GM19035 (cell line): ENCODE measurements at regions not wholly inside any gene's neighbourhood (a gene's known extent, or its start where the extent isn't known, plus 50 kb on each side); places are given as distances from the start of the nearest gene placed in this dataset.

Experiments
- ATAC-seq: cut with Tn5 transposase; IDR thresholded peaks from one replicate; pipeline ENCODE4 v1.9.1; 2021; ENCODE audit not compliant: unreplicated experiment

DNA sequence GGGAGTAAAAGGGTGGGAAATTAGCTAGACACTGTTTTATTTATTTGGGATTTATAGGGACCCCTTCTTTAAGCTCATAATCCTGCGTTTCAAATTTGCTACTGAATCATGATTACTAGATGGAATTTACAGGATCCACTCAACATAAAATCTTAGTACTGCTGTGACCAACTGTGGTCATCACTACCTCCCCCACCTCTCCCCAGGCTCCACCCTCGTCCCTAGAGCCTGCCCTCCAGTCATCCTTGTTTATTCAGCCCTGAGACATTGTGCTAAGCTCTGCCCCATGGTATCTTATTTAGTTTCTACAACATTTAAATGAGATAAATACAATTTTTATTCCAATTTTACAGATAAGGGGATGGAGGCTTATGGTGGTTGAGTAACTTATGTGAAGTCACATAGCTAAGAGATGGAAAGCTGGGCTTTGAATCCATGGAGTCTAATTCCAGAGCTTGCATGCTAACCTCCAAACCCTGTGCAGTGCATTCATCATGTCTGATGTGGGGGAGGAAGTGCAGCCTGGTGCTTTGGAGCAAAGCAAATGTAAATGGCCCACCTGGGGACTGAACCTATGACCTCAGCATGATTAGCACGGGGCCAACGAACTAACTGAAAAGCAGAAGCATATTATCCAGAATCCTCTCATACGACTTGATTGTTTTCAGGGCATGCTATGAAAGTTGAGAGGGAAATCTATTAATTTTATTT, 502.4 kb downstream of the TMEM182 start:
- no peak for ATAC-seq

DNA sequence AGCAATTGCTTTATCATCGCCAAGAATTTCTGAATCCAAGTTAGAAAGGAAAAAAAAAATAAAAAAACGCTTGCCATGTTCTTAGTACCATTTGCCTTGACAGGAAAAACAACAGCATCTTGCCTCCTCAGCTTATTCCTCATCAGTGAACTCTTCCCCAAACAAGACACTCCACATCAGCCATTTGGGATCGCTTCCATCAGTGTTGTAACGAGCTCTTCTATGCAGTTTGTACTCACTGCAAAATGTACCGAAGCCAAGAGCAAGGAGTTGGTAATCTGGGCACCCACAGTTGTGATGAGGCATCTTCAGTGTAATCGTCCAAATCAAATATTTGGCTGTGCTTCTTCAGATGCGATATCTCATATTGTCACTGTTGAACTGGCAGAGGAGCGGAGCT, 503.7 kb downstream of the TMEM182 start:
- ATAC-seq: no peak

DNA sequence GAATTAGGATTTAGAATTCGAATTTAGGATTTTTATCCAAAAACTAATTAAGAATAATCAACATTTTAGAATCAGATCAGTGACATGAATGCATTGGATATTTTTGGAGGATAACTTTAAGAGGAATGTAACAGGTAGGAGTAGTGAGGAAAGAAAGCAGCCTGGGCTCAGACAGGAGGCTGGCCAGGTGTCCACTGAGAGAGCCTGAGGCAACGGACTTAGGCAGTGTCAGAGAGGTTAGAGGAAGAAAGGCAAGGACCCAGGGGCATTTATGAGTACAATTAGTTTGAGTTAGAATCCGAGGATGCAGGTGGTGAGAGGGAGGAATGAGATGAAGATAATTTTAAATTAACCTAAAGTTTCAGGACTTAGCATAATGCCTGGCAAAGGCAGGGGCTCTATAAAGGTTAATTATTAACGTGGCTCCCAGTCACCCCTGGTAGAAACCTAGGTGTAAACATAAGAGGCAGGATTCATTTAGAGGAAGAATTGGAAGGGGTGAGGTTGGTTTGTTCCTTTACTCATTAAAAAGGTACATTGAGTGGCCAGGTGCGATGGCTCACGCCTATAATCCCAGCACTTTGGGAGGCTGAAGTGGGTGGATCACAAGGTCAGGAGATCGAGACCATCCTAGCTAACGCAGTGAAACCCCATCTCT, 507.1 kb downstream of the TMEM182 start:
- ATAC-seq: no peak

DNA sequence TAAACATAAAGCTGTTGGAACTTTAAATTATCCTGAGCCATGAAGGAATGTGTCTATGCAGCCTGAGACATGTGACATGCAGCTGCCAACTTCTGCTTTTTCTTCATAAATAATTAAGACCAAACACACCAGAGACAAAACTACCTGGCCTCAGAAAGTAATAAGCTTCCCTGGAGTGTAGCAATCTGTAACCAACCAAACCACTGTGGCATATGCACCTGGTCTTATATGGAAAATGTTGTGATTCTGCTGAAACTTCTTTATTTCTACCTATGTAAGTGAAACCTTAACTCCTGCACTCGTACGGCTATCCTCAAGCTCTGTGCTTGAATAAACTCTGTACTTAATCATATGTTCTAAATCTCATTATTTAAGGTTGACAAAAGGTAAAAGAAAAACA, 515.0 kb downstream of the TMEM182 start:
- ATAC-seq: no peak

DNA sequence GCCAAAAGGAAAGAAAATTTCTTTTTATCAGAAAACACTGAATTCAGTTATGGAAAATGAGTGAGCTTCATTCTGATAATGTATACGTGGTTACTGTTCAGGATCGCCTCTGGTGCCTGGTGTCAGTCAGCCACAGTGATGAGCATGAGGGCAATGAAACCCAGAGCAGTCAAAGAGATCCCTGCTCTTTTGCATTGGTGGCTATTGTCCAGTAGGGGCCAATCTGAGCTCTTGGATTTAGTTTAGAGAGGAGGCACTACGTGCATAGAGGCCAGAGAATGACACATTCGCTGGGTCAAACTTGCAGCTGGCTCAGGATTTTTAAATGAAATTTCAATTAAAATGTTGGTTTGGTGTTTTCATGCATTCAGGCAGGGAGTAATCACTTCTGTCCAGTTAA, 522.9 kb downstream of the TMEM182 start:
- ATAC-seq: no peak

DNA sequence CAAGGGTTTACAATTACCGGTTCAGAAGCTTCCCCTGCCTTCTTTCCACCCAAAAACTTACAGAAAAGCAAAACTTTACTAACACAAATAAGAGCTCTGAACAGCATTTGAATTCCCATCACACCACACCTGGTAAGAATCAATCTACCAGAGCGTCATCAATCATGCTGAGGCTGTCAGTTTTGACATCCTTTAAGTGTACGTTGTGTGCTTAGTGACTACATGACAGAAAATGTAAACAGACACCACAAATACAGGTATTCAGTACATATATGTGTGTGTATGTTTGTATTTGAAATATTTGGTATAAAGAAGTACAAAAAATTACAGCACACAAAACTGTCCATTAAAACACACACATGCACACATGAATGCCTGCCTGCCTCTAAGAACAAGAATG, 523.5 kb downstream of the TMEM182 start:
- ATAC-seq: no peak

DNA sequence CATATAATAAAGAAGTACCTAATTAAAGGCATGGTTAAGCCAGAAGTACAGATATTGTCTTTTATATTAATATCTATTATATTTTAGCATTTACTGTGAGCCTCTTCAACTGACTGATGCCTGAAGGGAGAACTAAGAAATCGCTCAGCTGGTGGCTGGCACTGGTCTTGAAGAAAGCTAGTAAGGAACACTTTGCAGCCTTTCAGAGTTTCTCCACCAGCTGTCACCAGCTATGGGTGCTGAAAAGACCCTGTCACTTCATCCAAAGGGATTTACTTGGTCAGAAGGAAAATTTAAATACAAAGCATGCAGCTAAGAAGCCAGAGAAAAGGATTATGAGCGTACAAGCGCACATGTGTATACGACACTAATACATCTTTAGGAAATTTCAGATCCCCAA, 525.9 kb downstream of the TMEM182 start:
- ATAC-seq: no peak

DNA sequence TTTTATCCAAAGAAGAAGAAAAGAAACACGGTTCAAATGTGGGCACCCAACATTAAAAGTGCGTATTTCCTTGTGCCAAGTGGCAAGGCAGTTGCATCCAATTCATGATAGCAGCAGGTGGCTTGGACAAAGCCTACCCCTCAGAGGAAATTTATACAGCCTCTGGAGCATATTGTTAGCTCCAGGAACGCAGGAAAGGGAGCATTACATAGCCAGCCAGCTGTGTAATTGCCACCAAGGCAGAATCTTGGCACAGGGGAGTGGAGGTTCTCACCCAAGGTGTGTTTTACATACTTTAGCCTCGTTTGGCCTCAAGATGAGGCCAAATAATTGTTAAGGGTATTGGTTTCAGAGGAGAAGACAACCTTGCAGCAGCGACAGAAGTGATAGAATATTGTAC, 526.9 kb downstream of the TMEM182 start:
- ATAC-seq: no peak

DNA sequence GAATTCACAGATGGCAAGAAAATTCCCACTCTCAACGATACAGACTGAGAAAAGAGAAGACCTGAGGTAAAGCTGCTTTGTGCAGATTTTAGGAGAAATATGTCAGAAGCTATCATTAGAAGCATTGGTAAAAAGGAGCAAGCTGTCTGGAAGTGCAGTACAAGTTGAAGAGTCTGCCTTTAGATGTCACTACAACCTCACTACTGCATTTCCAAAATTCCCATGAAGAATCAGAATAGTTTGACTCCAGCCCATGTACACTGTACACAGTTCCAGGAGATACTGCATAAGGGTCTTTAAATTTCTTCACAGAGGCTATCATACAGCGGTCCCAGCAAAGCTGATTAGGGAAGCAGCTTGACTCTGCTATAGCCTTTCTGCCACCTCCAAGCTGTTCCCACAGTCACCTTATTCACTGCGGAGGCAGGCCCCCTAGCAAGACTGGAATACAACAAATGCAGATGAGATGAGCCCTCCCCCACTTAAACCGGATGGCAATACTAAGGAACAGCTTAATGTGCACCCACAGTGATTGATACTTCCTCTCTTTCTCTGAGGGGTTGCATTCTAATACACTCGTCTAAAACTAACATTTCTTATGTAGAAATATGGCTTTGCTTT, 527.4 kb downstream of the TMEM182 start:
- ATAC-seq: no peak

DNA sequence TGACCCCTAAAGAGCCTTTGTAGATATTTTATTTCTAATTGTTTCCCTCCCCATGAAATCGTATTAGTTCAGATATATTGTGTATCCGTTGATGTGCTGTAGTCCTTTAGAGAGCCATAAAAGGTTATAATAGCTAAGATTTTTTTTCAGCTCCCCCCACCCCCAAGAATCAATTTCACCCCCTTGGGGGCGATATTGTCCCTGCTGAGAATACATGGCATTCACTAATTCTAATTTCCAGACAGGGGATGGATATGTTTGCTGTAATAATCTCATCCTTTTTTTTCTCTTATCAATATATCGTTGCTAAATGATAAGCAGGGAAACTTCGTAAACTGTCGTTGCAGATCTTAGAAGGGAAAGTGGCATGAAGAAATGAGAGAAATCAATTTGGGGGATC, 530.7 kb downstream of the TMEM182 start:
- no peak for ATAC-seq

DNA sequence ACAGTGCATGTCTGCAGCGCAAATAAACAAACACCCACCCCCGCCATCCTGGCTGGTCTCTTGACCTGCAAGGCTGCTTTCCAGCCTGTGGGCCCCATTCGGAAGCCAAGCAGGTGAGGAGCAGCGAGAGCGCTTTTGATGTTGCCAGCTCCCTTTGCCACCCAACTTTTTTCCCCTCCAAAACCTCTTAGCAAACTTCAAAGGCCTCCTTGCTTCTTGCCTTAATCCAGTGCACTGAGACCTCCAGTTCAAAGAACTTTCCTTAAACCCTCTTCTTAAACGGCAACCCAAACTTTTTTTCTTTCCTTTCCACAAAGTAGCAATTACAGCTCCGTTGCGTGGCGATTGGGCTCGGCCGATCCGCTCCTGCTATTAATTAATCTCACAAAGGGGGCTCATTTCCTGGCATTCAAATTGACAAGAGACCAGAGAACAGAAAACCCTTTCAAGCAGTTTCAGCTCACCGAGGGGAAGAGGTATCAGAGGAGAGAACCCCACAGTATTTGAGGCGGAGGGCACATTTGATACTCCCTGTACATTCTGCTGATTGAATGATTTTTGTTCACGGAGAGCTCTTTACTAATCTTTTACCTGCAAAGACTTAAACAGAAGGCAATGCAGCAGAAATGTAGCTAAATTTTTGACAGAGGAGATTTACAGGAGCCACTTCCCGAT, 531.4 kb downstream of the TMEM182 start:
- ATAC-seq: no peak

DNA sequence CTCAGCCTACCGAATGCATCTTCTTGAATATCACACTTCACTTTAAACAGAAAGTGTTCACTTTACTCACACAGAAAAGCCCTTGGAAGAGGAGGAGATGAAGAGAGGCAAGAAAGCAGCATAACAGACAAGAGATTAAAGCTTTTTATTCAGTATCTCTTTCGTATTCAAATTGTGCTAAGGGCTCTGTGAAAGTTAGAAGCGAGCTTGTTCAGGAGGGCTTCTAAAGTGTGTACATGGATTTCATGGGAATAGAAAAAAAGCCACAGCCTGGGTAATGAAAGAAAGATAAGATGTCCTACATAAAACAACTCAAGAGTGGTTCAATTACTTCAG, 531.9 kb downstream of the TMEM182 start:
- ATAC-seq: no peak

DNA sequence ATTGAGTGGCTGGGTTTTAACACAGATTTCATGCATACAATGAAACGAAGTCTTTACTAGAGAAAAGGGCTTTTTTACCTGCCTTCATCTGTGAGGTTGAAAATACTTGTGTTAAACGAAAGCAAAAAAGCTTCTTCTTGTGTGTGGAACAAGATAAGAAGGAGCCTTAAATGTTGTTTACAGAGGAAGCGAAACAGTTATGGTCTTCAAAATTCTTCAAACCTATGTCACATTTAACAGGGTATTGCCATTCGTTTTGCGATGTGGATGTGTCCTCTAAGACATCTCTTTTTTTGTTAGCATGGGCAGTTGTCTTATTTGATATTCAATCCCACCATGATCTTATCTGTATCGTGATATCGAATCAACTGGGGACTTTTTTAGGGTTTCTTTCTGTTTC, 532.6 kb downstream of the TMEM182 start:
- no peak for ATAC-seq

DNA sequence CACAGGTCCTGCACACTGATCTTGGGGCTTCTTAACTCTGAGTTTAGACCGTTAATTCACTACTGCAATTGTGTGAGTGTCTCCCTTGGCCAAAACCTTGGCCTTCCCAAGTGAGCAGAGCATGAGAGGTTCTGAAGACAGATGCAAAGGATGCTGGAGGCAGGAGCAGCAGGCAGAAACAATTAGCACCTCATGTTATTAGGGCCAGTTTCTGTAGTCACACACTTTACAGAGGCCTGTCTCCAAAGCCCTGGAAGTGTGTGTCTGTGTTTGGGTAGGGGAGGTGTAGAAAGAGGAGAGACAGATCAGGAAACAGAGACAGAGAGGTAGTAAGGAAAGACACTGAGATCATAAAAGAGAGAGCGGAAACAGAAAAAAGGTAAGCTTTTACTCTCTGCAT, 533.8 kb downstream of the TMEM182 start:
- no peak for ATAC-seq

DNA sequence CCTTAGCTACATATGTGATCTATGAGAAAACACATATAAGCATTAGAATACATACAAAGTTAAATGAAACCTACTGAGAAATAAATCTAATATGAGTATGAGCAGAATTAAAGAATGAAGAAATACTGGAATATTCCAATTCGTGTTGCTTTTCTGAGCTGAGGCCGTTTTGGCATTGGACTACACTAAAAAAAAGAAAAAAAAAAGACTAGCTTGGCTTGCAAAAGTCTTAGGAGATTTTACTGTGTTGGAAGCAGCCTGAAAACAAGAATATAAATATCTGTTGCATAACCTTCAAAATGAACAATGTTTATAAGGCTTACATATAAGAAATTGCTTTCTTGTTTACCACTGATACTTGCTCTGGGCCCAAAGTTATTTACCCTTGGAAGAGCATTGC, 562.8 kb downstream of the TMEM182 start:
- ATAC-seq: no peak

DNA sequence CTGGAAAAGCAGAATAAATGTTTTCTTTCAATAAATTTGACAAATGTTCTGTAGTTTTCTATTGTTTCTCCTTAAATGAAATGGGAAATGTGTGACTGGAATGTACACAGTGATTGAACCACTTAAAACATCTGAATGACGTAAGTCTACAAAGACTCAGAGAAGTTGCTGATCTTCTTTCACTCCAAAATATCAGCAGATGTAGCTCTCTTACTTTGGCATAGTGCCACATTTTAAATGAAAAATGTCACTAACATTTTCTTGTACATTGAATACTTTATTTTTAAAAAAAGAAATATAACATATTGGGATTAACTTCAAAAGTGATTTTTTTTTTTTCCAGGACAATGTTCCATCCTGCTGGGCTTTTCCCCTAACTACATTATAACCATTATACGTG, 565.6 kb downstream of the TMEM182 start:
- no peak for ATAC-seq

DNA sequence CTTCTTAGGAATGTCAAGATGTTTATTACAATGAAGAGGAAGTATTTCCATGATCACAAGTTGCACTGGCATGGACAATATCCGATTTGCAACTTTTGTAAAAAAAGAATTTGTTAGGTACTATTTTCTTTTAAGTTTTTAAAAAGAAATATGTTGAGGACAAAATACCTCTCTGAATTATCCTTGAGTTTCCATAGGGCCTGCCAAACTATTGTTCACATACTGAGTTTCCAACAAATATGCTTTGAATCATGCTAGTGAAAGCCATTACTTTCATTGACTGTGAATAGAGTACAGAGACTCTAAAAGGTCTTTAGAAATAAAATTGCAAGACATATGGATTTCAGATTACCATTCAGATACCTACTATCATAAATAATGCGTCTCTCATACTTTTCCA, 566.1 kb downstream of the TMEM182 start:
- ATAC-seq: no peak

DNA sequence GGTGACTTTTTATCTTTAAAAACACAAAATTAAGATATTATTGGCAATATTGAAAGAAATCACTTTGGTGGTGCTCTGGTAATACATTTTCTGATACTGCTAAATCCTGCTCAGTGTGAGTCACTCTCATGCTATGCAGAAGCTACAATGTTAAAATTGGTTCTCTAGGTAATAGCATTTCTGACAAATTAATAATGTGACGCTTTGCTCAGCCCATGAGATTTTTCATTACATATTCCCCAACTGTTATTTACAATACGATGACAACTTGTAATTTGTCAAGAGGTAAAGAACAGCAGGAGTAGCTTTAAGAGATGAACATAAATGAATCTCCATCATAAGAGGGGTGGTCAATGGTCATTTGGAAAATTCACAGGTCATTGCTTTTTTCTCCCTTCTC, 573.6 kb downstream of the TMEM182 start:
- no peak for ATAC-seq

DNA sequence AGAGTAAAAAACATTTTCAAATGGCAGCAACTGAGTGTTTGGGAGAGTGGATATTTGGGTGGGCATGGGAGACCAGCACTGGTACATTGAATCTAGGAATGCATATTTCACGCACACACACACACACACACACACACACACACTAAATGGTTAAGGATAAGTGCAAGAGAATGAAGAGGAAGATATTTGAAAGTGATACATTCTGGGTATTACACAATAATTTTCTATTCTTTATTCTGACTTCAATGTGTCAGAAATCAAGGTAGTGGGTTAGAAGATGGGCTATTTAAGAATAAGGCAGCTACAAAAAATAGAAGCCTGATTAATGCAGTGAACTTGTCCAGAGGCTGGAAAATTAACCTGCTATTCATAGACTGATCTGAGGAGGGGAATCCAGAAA, 577.0 kb downstream of the TMEM182 start:
- no peak for ATAC-seq

DNA sequence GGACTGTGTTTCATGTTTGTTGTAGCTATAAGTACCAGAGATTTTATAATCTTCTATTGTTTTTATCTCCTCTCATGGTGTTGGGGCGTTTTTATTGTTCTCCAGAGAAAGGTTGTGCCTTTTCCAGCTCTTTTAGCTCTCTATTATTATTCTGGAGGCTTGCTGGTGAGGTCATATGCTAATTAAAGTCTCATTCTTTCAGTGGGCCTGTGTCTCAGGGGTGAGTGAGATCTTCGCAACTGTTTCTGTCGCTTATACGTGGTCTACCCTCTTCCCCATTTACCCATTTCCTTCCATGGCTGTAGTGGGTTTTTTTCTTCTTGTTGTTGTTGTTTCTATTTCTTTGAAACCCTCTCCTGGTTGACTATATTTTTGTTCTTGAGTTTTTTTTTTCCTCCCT, 584.9 kb downstream of the TMEM182 start:
- no peak for ATAC-seq

DNA sequence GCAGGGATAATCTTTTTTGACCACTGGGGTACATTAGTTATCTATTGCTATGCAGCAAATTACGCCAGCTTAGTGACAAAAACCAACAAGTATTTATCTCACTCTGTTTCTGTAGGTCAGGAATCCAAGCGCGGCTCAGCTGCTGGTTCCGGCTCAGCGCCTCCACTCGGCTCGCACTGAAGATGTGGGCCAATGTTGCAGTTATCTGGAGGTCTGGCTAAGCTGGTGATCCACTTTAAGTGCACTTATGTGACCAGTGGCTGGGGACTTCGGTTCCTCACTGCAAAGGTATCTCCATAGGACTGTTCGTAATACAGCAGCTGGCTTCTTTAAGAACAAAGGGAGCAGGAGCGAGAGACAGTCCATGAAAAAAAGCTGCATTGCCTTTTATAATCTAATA, 591.9 kb downstream of the TMEM182 start:
- ATAC-seq: no peak

DNA sequence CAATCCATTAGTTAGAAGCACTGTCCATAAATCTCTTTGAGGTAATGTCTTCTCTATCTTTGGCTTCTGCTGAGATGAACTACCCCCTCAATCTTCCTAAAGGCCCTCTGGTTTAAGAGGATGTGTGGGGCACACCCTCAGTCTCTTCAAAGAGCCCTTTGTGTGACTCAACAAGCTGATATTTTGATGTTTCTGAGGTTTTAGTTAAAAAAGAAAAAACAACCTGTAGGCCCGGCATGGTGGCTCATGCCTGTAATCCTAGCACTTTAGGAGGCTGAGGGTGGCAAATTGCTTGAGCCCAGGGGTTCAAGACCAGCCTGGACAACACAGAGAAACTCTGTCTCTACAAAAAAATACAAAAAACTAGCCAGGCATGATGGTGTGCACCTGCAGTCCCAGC, 593.5 kb downstream of the TMEM182 start:
- no peak for ATAC-seq
